Esophagus muscularis mucosa (tissue), 4 donors: ENCODE measurements at regions not wholly inside any gene's neighbourhood (a gene's known extent, or its start where the extent isn't known, plus 50 kb on each side); places are given as distances from the start of the nearest gene placed in this dataset.

Experiments used
- DNase-seq: peaks from one replicate; pipeline ENCODE4 v3.0.0-alpha.2; 2017; ENCODE audit errors: extremely low spot score
- H3K27ac ChIP-seq, 4 donors: fragments of 200-600 bp; sonication (generic); replicated peaks in 1 of 4; 1 replicate in 3 of 4; 2 replicates in 1 of 4; pipeline ENCODE4 v1.5.1; 2016 to 2019; ENCODE audit warnings: mild to moderate bottlenecking in 1 of 4
- H3K27me3 ChIP-seq, 4 donors: fragments of 200-600 bp; sonication (generic); one replicate each; pipeline versions ENCODE4 v1.5.1 to v1.6.0; 2016 to 2019
- H3K36me3 ChIP-seq, 4 donors: fragments of 200-600 bp; sonication (generic); one replicate each; pipeline ENCODE4 v1.5.1; 2016 to 2019
- H3K4me1 ChIP-seq, 4 donors: fragments of 200-600 bp; sonication (generic); one replicate each; pipeline ENCODE4 v1.5.1; 2016 to 2019
- H3K4me3 ChIP-seq, 4 donors: fragments of 200-600 bp; sonication (generic); 1 replicate in 2 of 4; 2 replicates in 2 of 4; pipeline ENCODE4 v1.5.1; 2016 to 2019; ENCODE audit warnings: mild to moderate bottlenecking in 4 of 4, moderate library complexity in 1 of 4
- H3K9me3 ChIP-seq, 4 donors: fragments of 200-600 bp; sonication (generic); 1 replicate in 3 of 4; 2 replicates in 1 of 4; pipeline ENCODE4 v1.5.1; 2016 to 2019
- EP300 ChIP-seq: sonication (generic); formaldehyde crosslinking; IDR thresholded peaks from one replicate; pipeline ENCODE4 v1.6.1; 2017; ENCODE audit warnings: antibody characterized with exemption
- POLR2A ChIP-seq: fragments of 450-650 bp; IDR thresholded peaks from one replicate; pipeline ENCODE4 v1.6.1; 2017; ENCODE audit warnings: antibody characterized with exemption, moderate library complexity, mild to moderate bottlenecking, low read depth
- POLR2AphosphoS5 ChIP-seq, 2 donors: sonication (generic); formaldehyde crosslinking; IDR thresholded peaks; one replicate each; pipeline ENCODE4 v1.6.1; 2017; ENCODE audit warnings: antibody characterized with exemption in 2 of 2
- WGBS: methylation state at CpG from one replicate; pipeline ENCODE4 v1.1.5; 2018; 5-methylcytosine and 5-hydroxymethylcytosine counted together
- intact Hi-C: fragments of 100-400 bp; cut with DNase I; formaldehyde crosslinking; loops from one replicate; pipeline ENCODE4 v1.15.1; 2023
- TF ChIP-seq, protein P1 (sequence below), 3 experiments: fragments of 200-600 bp in 2 of 3; fragments of 450-650 bp in 1 of 3; sonication (generic) in 2 of 3; IDR thresholded peaks; one replicate each; pipeline ENCODE4 v1.5.1; 2017 to 2019; ENCODE audit warnings: antibody characterized with exemption in 3 of 3, mild to moderate bottlenecking in 2 of 3, moderate library complexity in 1 of 3

- H3K9me3 ChIP-seq = peaks cover 0 to 14% (median 0%) of the 10 kb centered on the region in 4 donors
- peaks cover 0 to 7% (median 0%) of the 10 kb centered on the region in 4 donors for H3K27me3 ChIP-seq
- H3K4me1 ChIP-seq = no peaks in the 10 kb centered on the region
- intact Hi-C loops = no loop called here
- no peak overlapping the region for H3K4me3 ChIP-seq
- TF ChIP-seq POLR2AphosphoS5 (IDR thresholded peaks at IDR 0.05) = no peak
- TF ChIP-seq EP300 = no peak
- TF ChIP-seq POLR2A = no peak
- TF ChIP-seq, protein P1, sequence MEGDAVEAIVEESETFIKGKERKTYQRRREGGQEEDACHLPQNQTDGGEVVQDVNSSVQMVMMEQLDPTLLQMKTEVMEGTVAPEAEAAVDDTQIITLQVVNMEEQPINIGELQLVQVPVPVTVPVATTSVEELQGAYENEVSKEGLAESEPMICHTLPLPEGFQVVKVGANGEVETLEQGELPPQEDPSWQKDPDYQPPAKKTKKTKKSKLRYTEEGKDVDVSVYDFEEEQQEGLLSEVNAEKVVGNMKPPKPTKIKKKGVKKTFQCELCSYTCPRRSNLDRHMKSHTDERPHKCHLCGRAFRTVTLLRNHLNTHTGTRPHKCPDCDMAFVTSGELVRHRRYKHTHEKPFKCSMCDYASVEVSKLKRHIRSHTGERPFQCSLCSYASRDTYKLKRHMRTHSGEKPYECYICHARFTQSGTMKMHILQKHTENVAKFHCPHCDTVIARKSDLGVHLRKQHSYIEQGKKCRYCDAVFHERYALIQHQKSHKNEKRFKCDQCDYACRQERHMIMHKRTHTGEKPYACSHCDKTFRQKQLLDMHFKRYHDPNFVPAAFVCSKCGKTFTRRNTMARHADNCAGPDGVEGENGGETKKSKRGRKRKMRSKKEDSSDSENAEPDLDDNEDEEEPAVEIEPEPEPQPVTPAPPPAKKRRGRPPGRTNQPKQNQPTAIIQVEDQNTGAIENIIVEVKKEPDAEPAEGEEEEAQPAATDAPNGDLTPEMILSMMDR (IDR thresholded peaks at IDR 0.05) = no peak
- H3K36me3 ChIP-seq = no peaks in the 10 kb centered on the region
- DNase-seq = no peak
- H3K27ac ChIP-seq = no peak overlapping the region
- WGBS = 86% methylated on average over 5 of the region's 5 CpGs
Observed at GRCh38 chr22:47230741-47231140, 468.3 kb downstream of the TBC1D22A start.

DNA sequence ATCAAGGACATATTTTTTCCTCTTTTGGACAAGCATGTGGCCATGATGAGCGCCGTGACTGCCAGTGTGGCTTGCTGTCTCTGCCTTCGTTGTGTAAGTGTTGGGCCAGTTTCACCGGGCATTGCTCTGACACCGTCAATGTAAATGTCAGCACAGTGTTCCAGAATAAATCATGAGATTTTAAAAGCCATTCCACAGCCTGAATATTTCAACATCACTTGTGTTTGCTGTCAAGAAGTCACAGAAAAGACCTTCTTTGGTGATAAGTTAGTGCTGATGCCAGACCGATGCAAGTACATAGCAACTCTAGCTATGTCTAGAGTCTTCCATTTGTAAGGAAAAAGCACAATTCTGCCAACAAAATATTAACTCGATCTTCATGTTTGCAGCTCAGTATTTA, 467.8 kb downstream of the TBC1D22A start:
- 49% methylated on average over 7 of the region's 7 CpGs for WGBS
- TF ChIP-seq EP300 = no peak
- no peak for TF ChIP-seq POLR2A
- TF ChIP-seq, protein P1 (IDR thresholded peaks at IDR 0.05) = no peak
- no peak for TF ChIP-seq POLR2AphosphoS5 (IDR thresholded peaks at IDR 0.05)
- H3K9me3 ChIP-seq = peaks cover 0 to 14% (median 0%) of the 10 kb centered on the region in 4 donors

GRCh38 chr22:47228767-47229166, 466.3 kb downstream of the TBC1D22A start:
- WGBS = 86% methylated on average over 3 of the region's 3 CpGs
- Histone ChIP-seq H3K27ac (no peak overlapping the region), H3K9me3 (peaks cover 0 to 12% (median 0%) of the 10 kb centered on the region in 4 donors), H3K27me3 (no peaks in the 10 kb centered on the region), H3K36me3 (no peaks in the 10 kb centered on the region), H3K4me1 (no peaks in the 10 kb centered on the region), H3K4me3 (no peak overlapping the region)
- DNase-seq = no peak
- TF ChIP-seq POLR2AphosphoS5 (IDR thresholded peaks at IDR 0.05) = no peak
- TF ChIP-seq POLR2A = no peak
- no peak for TF ChIP-seq EP300
- TF ChIP-seq, protein P1 (IDR thresholded peaks at IDR 0.05) = no peak
- intact Hi-C loops = no loop called here

More for the DNA sequence above, 467.8 kb downstream of the TBC1D22A start:
- peak; percentile 45 for DNase-seq
- peaks cover 0 to 2% (median 0%) of the 10 kb centered on the region in 4 donors for H3K27me3 ChIP-seq
- H3K4me1 ChIP-seq = no peaks in the 10 kb centered on the region
- H3K4me3 ChIP-seq = no peak overlapping the region
- no peak overlapping the region for H3K27ac ChIP-seq
- intact Hi-C loops = no loop called here
- H3K36me3 ChIP-seq = no peaks in the 10 kb centered on the region

DNA sequence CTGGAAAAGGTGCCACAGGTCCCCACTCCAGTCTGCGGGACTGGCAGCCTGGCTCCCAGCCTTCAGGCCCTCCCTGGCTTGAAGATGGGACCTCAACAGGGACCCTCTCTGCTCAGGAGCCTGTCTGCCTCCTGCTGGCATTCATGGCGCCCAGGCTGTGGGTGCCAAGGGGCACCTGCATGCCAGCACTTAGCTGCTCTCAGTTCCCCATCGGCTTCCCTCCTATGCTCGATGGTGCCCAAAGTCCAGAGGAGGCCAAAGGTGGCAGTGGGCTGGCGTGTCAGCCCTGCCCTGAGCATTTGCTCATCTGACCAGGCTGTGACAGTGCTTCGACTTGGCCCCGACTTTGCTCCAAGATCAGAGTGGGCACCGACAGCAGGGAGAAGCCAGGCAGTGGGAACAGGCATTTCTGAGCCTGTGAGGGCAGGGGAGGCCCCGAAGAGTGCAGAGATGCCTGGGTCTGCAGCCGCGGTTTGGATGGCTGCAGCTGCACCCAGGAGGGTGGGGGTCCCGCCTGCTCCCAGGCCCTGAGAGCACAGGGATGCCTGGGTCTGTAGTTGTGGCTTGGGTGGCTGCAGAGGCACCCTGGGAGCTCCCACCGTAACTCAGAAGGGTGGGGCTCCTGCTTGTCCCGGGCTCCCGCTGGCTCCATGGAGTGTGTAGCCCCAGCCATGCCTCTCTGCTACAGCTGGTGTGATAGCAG, 463.6 kb downstream of the TBC1D22A start:
- Histone ChIP-seq H3K27me3 (no peaks in the 10 kb centered on the region), H3K27ac (no peak overlapping the region), H3K36me3 (no peaks in the 10 kb centered on the region), H3K4me3 (no peak overlapping the region), H3K4me1 (no peaks in the 10 kb centered on the region), H3K9me3 (no peaks in the 10 kb centered on the region)
- intact Hi-C loops = no loop called here
- 90% methylated on average over 8 of the region's 15 CpGs for WGBS
- no peak for TF ChIP-seq POLR2AphosphoS5 (IDR thresholded peaks at IDR 0.05)
- TF ChIP-seq POLR2A = no peak
- TF ChIP-seq EP300 = no peak
- TF ChIP-seq, protein P1 (IDR thresholded peaks at IDR 0.05) = no peak
- DNase-seq = peak; percentile 60
